COR-L47 (cell line): ENCODE measurements at regions not wholly inside any gene's neighbourhood (a gene's known extent, or its start where the extent isn't known, plus 50 kb on each side); places are given as distances from the start of the nearest gene placed in this dataset.
"Not testable (repeated sequence)": the region's sequence is repeated elsewhere in the genome, so short reads cannot be mapped to it uniquely, and the experiment has no call there.

Source experiments
- DNase-seq: peaks from one replicate; lab custom pipeline; 2025; lab: John Stamatoyannopoulos, UW

DNA sequence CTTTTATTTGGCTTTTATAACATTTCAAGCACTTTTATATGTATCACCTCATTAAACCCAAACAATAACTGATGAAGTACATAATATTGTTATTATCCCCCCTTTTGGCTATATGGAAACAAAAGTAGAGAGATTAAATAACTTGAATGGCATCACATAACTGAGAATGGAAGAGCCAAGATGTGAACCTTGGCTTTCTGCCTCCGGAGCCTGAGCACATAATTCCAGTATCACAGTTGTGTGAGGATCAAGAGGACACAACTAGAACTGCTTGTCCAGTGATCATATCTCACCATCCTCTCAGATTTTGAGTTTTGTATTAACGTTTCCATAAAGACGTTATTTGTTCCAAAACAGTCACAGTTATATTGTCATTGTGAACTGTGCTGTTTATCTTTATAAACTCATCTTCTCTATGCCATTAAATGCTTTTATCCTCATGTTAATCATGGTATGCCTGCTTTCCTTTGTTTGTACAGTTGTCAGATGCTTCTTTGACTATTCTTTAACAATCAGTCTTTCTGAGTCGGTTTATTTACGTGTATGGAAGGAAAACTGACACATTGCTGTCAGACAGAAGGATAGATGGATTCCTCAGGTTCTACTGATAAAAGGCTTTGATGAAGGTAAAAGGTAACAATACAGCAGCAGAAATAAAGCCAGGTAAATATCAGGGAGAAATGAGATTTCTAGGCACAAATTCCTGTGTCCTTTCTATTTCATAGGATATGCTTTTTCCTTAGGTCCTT, 92.0 kb upstream of the FAM13C start:
- no peak for DNase-seq

DNA sequence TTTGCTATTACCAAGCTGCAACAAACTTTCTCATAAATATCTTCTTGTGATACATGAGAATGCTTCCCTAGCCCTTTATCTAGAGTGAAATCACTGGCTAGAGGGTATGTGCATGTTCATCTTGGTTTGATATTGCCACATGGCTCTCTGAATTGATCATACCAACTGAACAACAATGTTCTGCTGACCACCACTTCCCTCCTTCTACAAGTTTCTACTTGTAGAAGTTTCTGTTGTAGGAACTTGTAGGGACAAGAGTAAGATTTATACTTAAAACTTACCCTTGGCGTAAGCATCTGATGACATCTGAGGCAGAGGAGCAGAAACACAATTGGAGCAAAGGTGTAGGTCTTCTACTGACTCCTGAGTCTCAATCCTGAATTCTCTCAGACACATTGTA, 86.3 kb upstream of the FAM13C start:
- no peak for DNase-seq

DNA sequence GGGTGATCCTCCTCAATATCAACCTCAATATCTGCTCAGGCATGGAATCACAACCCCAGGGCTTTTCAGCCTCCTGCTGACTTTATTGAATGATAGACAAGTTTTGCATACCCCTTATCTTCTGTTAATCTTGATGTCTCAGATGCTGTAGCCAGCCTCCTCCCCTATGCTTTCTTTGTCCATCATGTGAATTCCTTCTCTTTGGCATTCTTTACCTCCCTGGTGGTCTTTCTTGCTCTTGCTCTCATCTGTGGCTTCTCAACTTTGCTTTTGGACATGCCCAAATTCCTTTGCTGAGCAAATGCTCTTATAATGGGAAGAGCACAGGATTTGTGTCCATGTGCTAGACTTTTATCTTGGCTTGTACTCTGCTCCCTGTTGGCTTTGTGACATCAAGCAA, 73.4 kb upstream of the FAM13C start:
- DNase-seq: no peak

DNA sequence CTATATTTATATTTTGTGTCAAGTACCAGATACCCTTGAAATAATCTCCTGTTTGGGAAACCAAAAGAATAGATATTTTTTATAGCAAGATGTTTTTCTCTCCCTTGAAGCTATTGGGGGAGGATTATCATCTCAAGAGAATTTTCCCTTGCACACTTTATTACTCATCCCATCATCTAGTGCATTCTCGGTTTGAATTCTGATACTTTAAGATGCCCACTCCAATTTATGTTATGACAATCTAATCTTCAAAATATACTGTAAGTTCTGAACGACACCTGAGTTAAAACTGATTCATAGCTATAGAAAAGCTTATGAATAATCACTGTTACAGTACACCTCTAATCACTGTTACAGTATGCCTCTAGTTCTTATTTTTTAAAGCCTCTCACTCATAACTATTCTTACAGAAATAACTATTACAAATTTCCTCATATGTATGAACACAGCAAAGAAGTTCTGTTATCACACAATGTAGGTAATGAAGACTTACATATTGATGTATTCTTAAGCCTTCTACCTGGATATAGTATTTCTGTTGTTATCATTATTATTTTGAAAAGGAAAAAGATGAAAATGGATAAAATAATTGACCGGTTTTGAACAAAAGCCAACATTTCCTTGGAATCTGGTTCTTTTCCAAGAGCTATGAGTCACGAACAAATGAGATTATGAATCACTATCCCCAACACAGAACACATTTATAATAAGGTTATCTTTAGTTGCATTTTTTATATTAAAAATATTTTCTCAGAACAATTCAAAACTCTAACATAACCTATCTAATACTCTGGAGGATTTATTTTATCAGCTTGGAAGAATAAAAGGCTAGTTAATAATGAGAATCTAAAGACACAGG, 72.3 kb upstream of the FAM13C start:
- DNase-seq: no peak

DNA sequence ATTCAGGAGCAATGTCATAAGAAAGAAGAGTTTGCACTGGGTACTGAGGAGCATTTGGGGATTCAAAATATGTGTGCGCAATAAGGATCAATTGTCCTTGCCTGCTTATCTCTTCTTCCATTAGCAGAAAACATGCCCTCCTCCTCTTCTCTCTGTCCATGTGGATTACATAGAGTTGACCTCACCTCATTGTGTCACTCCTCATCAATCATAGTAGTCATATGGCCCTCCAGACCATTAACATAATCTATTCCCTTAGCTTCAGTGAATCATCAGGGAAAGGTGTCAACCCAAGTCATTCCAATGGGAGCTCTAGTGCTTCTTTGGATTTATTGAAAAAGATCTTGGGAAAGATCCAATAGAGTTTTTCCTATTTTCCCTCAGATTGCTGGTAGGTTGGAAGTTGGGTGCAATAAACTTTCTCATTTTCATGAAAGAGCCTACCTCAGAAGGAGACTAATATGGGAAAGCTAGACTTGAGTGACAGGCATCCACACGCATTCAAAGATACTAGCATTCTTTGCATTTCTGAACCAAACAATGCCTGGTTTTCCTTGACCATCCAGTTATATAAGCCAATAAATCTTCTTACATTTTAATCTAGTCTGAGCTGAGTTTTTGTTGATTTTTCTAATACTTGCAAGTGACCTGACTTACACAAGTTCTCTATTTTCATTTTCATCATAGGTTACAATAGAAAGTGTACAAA, 71.5 kb upstream of the FAM13C start:
- no peak for DNase-seq

DNA sequence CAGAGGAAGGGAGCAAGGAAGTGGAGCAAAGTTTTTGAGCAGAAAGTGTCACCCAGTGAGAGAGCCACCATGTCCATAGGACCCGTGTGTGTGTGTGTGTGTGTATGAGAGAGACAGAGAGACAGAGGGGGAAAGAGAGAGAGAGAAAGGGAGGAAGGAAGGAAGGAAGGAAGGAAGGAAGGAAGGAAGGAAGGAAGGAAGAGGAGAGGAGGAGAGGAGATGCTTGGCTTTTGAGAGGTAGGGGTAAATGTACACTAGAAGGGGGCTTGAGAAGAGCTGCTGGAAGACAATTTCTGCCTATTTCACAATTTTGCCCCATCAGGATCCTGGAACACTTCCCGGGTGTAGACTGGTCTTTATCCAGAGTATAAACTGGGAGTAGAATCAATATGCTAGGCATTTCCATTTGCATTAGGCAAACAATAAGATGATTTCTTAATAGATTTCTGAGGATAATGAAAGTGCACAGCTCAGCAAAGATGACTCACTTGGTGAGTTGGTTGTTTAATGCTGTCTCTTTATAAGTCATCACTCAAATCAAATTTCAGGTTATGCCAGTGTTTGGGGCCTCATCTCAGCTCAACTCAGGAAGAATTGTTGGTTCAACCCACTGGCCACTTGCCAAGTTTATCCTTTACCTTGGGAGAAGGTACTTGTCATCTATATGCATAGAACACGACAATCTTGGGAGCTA, 70.0 kb upstream of the FAM13C start:
- DNase-seq: peak; percentile 1

DNA sequence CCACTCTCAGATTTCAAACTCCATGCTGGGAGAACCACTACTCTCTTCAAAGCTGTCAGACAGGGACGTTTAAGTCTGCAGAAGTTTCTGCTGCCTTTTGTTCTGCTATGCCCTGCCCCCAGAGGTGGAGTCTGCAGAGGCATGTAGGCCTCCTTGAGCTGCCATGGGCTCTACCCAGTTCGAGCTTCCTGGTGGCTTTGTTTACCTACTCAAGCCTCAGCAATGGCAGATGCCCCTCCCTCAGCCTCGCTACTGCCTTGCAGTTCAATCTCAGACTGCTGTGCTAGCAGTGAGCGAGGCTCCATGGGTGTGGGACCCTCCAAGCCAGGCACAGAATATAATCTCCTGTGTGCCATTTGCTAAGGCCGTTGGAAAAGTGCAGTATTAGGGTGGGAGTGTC, 51.4 kb upstream of the FAM13C start:
- DNase-seq: not testable (repeated sequence)
